SK-N-MC (cell line): ENCODE measurements at regions not wholly inside any gene's neighbourhood (a gene's known extent, or its start where the extent isn't known, plus 50 kb on each side); places are given as distances from the start of the nearest gene placed in this dataset.

ENCODE experiments used
- EZH2 ChIP-seq: fragments of 200-600 bp; sonication (generic); IDR thresholded peaks from one replicate; pipeline ENCODE4 v1.6.1; 2017; ENCODE audit warnings: antibody characterized with exemption
- FOXP2 ChIP-seq: optimal IDR thresholded peaks from 2 replicates; pipeline ENCODE3; 2011; ENCODE audit warnings: mild to moderate bottlenecking, moderate library complexity; ENCODE audit not compliant: insufficient read depth; ENCODE audit errors: extremely low read length, control extremely low read depth
- POLR2AphosphoS5 ChIP-seq: IDR thresholded peaks from 2 replicates; pipeline ENCODE4 v1.6.1; 2012; ENCODE audit warnings: mild to moderate bottlenecking, low read depth, low read length, borderline replicate concordance

- TF ChIP-seq POLR2AphosphoS5: no peak
- TF ChIP-seq EZH2: no peak
- no peak for TF ChIP-seq FOXP2
These were observed 433.2 kb upstream of the ADAMTS5 start for GRCh38 chr21:27400045-27400444.
